ENCODE measurements at regions not wholly inside any gene's neighbourhood (a gene's known extent, or its start where the extent isn't known, plus 50 kb on each side); places are given as distances from the start of the nearest gene placed in this dataset.

GRCh38 chr20:51216850-51217249, 193.9 kb upstream of the KCNG1 start:
- DNase-seq: no peak

- no peak for DNase-seq
These were observed 189.9 kb upstream of the KCNG1 start for GRCh38 chr20:51212816-51213215.

GRCh38 chr20:51211191-51211590, 188.3 kb upstream of the KCNG1 start:
- no peak for DNase-seq

- no peak for DNase-seq
These were observed 187.2 kb upstream of the KCNG1 start for GRCh38 chr20:51210084-51210483.

GRCh38 chr20:51208162-51208561, 185.3 kb upstream of the KCNG1 start:
- DNase-seq: no peak

GRCh38 chr20:51206032-51206662, 183.2 kb upstream of the KCNG1 start:
- no peak for DNase-seq

- no peak for DNase-seq
These were observed 181.9 kb upstream of the KCNG1 start for GRCh38 chr20:51204794-51205193.

GRCh38 chr20:51204051-51204715, 181.3 kb upstream of the KCNG1 start:
- DNase-seq: no peak

- DNase-seq: no peak
These were observed 179.4 kb upstream of the KCNG1 start for GRCh38 chr20:51202304-51202703.

- no peak for DNase-seq
These were observed 177.0 kb upstream of the KCNG1 start for GRCh38 chr20:51199920-51200319.

GRCh38 chr20:51198876-51199523, 176.1 kb upstream of the KCNG1 start:
- DNase-seq: no peak

GRCh38 chr20:51198238-51198637, 175.3 kb upstream of the KCNG1 start:
- no peak for DNase-seq

- DNase-seq: no peak
These were observed 174.2 kb upstream of the KCNG1 start for GRCh38 chr20:51196991-51197651.

- DNase-seq: no peak
These were observed 173.1 kb upstream of the KCNG1 start for GRCh38 chr20:51195990-51196389.

GRCh38 chr20:51195419-51195901, 172.6 kb upstream of the KCNG1 start:
- no peak for DNase-seq

- DNase-seq: no peak
These were observed 170.3 kb upstream of the KCNG1 start for GRCh38 chr20:51193066-51193772.

- no peak for DNase-seq
These were observed 167.9 kb upstream of the KCNG1 start for GRCh38 chr20:51190783-51191180.

GRCh38 chr20:51189814-51190782, 167.2 kb upstream of the KCNG1 start:
- no peak for DNase-seq

GRCh38 chr20:51188941-51189340, 166.0 kb upstream of the KCNG1 start:
- no peak for DNase-seq

- no peak for DNase-seq
These were observed 164.4 kb upstream of the KCNG1 start for GRCh38 chr20:51187261-51187660.

- DNase-seq: no peak
These were observed 163.0 kb upstream of the KCNG1 start for GRCh38 chr20:51185861-51186260.

- no peak for DNase-seq
These were observed 162.4 kb upstream of the KCNG1 start for GRCh38 chr20:51185277-51185676.

Data from NCI-H1092 (cell line).